HCT116 (cell line): ENCODE measurements at regions not wholly inside any gene's neighbourhood (a gene's known extent, or its start where the extent isn't known, plus 50 kb on each side); places are given as distances from the start of the nearest gene placed in this dataset.

ENCODE experiments used
- ATAC-seq: fragments of 200-7000 bp; cut with Tn5 transposase; 2 replicates; pipeline ENCODE4 v1.9.1; 2020; ENCODE audit warnings: mild to moderate bottlenecking, moderate library complexity
- BruUV-seq: library from RNA; stranded (reverse); fragments of 400-500 nt; replicated peaks from 2 replicates; lab custom pipeline; 2021; lab: Mats Ljungman, UMichigan
- CTCF ChIA-PET: fragments of 300-600 bp; sonication (Branson Sonifier 250); formaldehyde crosslinking; loops from one replicate; lab custom pipeline; 2021; ENCODE audit warnings: antibody characterized with exemption; lab: Charles Lee
- POLR2A ChIA-PET: fragments of 300-600, 350-600 bp; sonication (Branson Sonifier 250); formaldehyde crosslinking; loops from one replicate; lab custom pipeline; 2021; ENCODE audit warnings: antibody characterized with exemption; lab: Charles Lee
- RAD21 ChIA-PET, 2 experiments: fragments of 300-600 bp; sonication (Branson Sonifier 250); formaldehyde crosslinking; loops; one replicate each; lab custom pipeline; 2023; ENCODE audit warnings: low total read pairs in 2 of 2; ENCODE audit not compliant: uncharacterized antibody in 2 of 2, unreplicated experiment in 2 of 2, low non-redundant PET in 1 of 2; lab: Charles Lee
- DNase-seq: peaks from one replicate; pipeline ENCODE4 v3.0.0-alpha.2; 2010; ENCODE audit warnings: low read depth, low spot score
- H2AFZ ChIP-seq: fragments of 200-600 bp; shearing (Covaris generic), sonication (generic); 2 replicates; pipeline ENCODE4 v1.6.1; 2017; ENCODE audit warnings: low read depth, mixed run types, mixed read lengths, antibody characterized with exemption, low read length; ENCODE audit not compliant: poor library complexity, severe bottlenecking
- H3K27ac ChIP-seq: 2 replicates; pipeline ENCODE4 v1.5.1; 2012; ENCODE audit warnings: low read depth, low read length
- H3K27me3 ChIP-seq: fragments of 200-600 bp; sonication (generic); 2 replicates; pipeline ENCODE4 v1.6.1; 2016; ENCODE audit warnings: mixed run types, low read length, mixed read lengths; ENCODE audit not compliant: insufficient read depth
- H3K36me3 ChIP-seq, 2 experiments: fragments of 200-500 bp in 1 of 2; fragments of 200-600 bp in 1 of 2; sonication (Bioruptor generic) in 1 of 2; sonication (generic) in 1 of 2; 2 replicates each; pipeline versions ENCODE4 v1.5.1 to v1.6.1; 2014 to 2016; ENCODE audit warnings: low read length in 2 of 2, inconsistent platforms in 1 of 2, mixed read lengths in 1 of 2, mixed run types in 1 of 2; ENCODE audit not compliant: insufficient read depth in 2 of 2, control insufficient read depth in 1 of 2
- H3K4me1 ChIP-seq, 2 experiments: fragments of 200-600 bp in 1 of 2; sonication (generic) in 1 of 2; 2 replicates each; pipeline versions ENCODE4 v1.5.1 to v1.6.1; 2012 to 2017; ENCODE audit warnings: low read length in 2 of 2, inconsistent platforms in 1 of 2, mild to moderate bottlenecking in 1 of 2, mixed read lengths in 1 of 2, mixed run types in 1 of 2, moderate library complexity in 1 of 2; ENCODE audit not compliant: insufficient read depth in 2 of 2, control insufficient read depth in 1 of 2
- H3K4me2 ChIP-seq: fragments of 200-600 bp; sonication (generic); 2 replicates; pipeline ENCODE4 v1.6.1; 2017; ENCODE audit warnings: mixed run types, low read length, mixed read lengths
- H3K4me3 ChIP-seq, 2 experiments: fragments of 200-600 bp in 1 of 2; sonication (generic) in 1 of 2; replicated peaks in 1 of 2; 2 replicates each; pipeline ENCODE4 v1.5.1; 2011 to 2016; ENCODE audit warnings: low read length in 2 of 2, control low read depth in 1 of 2, low read depth in 1 of 2, mild to moderate bottlenecking in 1 of 2, mixed read lengths in 1 of 2, mixed run types in 1 of 2
- H3K79me2 ChIP-seq: fragments of 200-600 bp; sonication (generic); 2 replicates; pipeline ENCODE4 v1.6.1; 2017; ENCODE audit warnings: mild to moderate bottlenecking, mixed run types, low read length, moderate library complexity, mixed read lengths; ENCODE audit not compliant: insufficient read depth
- H3K9ac ChIP-seq: fragments of 200-600 bp; sonication (generic); 2 replicates; pipeline ENCODE4 v1.6.1; 2016; ENCODE audit warnings: low read length, mixed read lengths
- H3K9me2 ChIP-seq: fragments of 200-600 bp; sonication (generic), shearing (Covaris generic); 2 replicates; pipeline ENCODE4 v1.6.1; 2017; ENCODE audit warnings: mixed run types, mild to moderate bottlenecking, moderate library complexity; ENCODE audit not compliant: insufficient read depth
- H3K9me3 ChIP-seq, 2 experiments: fragments of 200-500 bp in 1 of 2; fragments of 200-600 bp in 1 of 2; sonication (Bioruptor generic) in 1 of 2; sonication (generic) in 1 of 2; 2 replicates each; pipeline ENCODE4 v1.6.1; 2014 to 2017; ENCODE audit warnings: low read length in 2 of 2, mixed read lengths in 2 of 2, inconsistent platforms in 1 of 2, low read depth in 1 of 2, mild to moderate bottlenecking in 1 of 2, mixed run types in 1 of 2, moderate library complexity in 1 of 2; ENCODE audit not compliant: control insufficient read depth in 1 of 2, insufficient read depth in 1 of 2
- H4K20me1 ChIP-seq: fragments of 200-600 bp; sonication (generic), shearing (Covaris generic); 2 replicates; pipeline ENCODE4 v1.6.1; 2017; ENCODE audit warnings: mixed run types, mild to moderate bottlenecking, moderate library complexity; ENCODE audit not compliant: insufficient read depth
- CBX3 ChIP-seq: IDR thresholded peaks from 2 replicates; pipeline ENCODE4 v1.6.1; 2012; ENCODE audit warnings: low read depth
- CEBPB ChIP-seq: IDR thresholded peaks from 2 replicates; pipeline ENCODE4 v1.6.1; 2012; ENCODE audit warnings: low read depth
- ELF1 ChIP-seq: IDR thresholded peaks from 2 replicates; pipeline ENCODE4 v1.6.1; 2012; ENCODE audit warnings: low read depth, borderline replicate concordance
- JUND ChIP-seq: IDR thresholded peaks from 2 replicates; pipeline ENCODE4 v1.6.1; 2012
- POLR2A ChIP-seq: IDR thresholded peaks from 2 replicates; pipeline ENCODE4 v1.7.0; 2011; ENCODE audit warnings: borderline replicate concordance; ENCODE audit not compliant: insufficient read depth, insufficient read length; ENCODE audit errors: extremely low read depth
- POLR2AphosphoS5 ChIP-seq: IDR thresholded peaks from 2 replicates; pipeline ENCODE4 v1.6.1; 2011; ENCODE audit warnings: mild to moderate bottlenecking, low read depth, low read length, moderate library complexity
- RAD21 ChIP-seq: IDR thresholded peaks from 2 replicates; pipeline ENCODE4 v1.6.1; 2012; ENCODE audit warnings: low read depth, mild to moderate bottlenecking
- SIN3A ChIP-seq: IDR thresholded peaks from 2 replicates; pipeline ENCODE4 v1.6.1; 2012; ENCODE audit warnings: low read depth
- SRF ChIP-seq: IDR thresholded peaks from 2 replicates; pipeline ENCODE4 v1.6.1; 2012; ENCODE audit warnings: low read depth
- YY1 ChIP-seq: IDR thresholded peaks from 2 replicates; pipeline ENCODE4 v1.6.1; 2011; ENCODE audit warnings: low read length, low read depth, moderate library complexity, mild to moderate bottlenecking; ENCODE audit not compliant: insufficient replicate concordance; ENCODE audit errors: extremely low read depth
- intact Hi-C: fragments of 100-400 bp; cut with micrococcal nuclease; formaldehyde crosslinking; loops from 2 replicates; pipeline ENCODE4 v1.10.0; 2022
- TF ChIP-seq, protein P1 (sequence below): IDR thresholded peaks from 2 replicates; pipeline ENCODE4 v1.6.1; 2012
- TF ChIP-seq, protein P2 (sequence below), 3 experiments: fragments of 200-600 bp in 1 of 3; sonication (generic) in 1 of 3; IDR thresholded peaks in 2 of 3; conservative IDR thresholded peaks in 1 of 3; 2 replicates each; pipeline ENCODE4 v1.5.1; 2012 to 2017; ENCODE audit warnings: low read depth in 2 of 3, low read length in 2 of 3, antibody characterized with exemption in 1 of 3, borderline replicate concordance in 1 of 3, control low read depth in 1 of 3, mild to moderate bottlenecking in 1 of 3, mixed read lengths in 1 of 3, mixed run types in 1 of 3, moderate library complexity in 1 of 3; ENCODE audit not compliant: insufficient read depth in 1 of 3
- TF ChIP-seq, protein P3 (sequence below): IDR thresholded peaks from 2 replicates; pipeline ENCODE4 v1.6.1; 2011; ENCODE audit warnings: mild to moderate bottlenecking, low read length, moderate library complexity; ENCODE audit not compliant: insufficient replicate concordance; ENCODE audit errors: extremely low read depth
- TF ChIP-seq, protein P4 (sequence below): IDR thresholded peaks from 2 replicates; pipeline ENCODE4 v1.6.1; 2012; ENCODE audit warnings: low read depth

DNA sequence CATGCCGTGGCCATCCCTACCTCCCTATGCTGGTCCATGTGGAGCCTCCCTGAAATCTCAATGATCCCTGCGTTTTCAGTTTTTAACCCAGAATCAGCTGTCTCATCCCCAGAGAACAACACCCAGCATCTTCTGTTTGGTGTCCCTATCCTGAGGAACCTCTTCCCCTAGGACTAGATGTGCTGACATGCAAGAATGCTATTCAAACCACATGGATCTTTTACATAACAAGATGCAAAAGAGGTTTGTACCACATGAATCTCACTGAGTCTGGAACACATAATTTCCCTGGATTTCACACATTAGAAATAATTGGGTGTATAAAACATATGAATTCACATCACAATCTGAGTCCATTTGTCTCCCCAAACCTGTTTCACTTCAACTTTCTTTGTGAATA is 174.6 kb upstream of the NECTIN3 start:
- no peak overlapping the region for H3K27ac ChIP-seq
- ATAC-seq = no peak
- no peak overlapping the region for H3K4me2 ChIP-seq
- TF ChIP-seq CEBPB (no peak), POLR2AphosphoS5 (no peak), ELF1 (no peak), RAD21 (no peak), SIN3A (no peak), JUND (no peak), SRF (no peak), POLR2A (no peak), CBX3 (no peak), YY1 (no peak)
- TF ChIP-seq, protein P1, sequence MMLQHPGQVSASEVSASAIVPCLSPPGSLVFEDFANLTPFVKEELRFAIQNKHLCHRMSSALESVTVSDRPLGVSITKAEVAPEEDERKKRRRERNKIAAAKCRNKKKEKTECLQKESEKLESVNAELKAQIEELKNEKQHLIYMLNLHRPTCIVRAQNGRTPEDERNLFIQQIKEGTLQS = no peak
- TF ChIP-seq, protein P2, sequence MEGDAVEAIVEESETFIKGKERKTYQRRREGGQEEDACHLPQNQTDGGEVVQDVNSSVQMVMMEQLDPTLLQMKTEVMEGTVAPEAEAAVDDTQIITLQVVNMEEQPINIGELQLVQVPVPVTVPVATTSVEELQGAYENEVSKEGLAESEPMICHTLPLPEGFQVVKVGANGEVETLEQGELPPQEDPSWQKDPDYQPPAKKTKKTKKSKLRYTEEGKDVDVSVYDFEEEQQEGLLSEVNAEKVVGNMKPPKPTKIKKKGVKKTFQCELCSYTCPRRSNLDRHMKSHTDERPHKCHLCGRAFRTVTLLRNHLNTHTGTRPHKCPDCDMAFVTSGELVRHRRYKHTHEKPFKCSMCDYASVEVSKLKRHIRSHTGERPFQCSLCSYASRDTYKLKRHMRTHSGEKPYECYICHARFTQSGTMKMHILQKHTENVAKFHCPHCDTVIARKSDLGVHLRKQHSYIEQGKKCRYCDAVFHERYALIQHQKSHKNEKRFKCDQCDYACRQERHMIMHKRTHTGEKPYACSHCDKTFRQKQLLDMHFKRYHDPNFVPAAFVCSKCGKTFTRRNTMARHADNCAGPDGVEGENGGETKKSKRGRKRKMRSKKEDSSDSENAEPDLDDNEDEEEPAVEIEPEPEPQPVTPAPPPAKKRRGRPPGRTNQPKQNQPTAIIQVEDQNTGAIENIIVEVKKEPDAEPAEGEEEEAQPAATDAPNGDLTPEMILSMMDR (IDR thresholded peaks at IDR 0.05 in 2 of 3, conservative IDR thresholded peaks at IDR 0.05 in 1 of 3; ENCODE audit: borderline replicate concordance in 1 of 3, insufficient read depth in 1 of 3, low read depth in 2 of 3, low read length in 2 of 3) = no peak
- TF ChIP-seq, protein P3, sequence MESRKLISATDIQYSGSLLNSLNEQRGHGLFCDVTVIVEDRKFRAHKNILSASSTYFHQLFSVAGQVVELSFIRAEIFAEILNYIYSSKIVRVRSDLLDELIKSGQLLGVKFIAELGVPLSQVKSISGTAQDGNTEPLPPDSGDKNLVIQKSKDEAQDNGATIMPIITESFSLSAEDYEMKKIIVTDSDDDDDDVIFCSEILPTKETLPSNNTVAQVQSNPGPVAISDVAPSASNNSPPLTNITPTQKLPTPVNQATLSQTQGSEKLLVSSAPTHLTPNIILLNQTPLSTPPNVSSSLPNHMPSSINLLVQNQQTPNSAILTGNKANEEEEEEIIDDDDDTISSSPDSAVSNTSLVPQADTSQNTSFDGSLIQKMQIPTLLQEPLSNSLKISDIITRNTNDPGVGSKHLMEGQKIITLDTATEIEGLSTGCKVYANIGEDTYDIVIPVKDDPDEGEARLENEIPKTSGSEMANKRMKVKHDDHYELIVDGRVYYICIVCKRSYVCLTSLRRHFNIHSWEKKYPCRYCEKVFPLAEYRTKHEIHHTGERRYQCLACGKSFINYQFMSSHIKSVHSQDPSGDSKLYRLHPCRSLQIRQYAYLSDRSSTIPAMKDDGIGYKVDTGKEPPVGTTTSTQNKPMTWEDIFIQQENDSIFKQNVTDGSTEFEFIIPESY = no peak
- TF ChIP-seq, protein P4, sequence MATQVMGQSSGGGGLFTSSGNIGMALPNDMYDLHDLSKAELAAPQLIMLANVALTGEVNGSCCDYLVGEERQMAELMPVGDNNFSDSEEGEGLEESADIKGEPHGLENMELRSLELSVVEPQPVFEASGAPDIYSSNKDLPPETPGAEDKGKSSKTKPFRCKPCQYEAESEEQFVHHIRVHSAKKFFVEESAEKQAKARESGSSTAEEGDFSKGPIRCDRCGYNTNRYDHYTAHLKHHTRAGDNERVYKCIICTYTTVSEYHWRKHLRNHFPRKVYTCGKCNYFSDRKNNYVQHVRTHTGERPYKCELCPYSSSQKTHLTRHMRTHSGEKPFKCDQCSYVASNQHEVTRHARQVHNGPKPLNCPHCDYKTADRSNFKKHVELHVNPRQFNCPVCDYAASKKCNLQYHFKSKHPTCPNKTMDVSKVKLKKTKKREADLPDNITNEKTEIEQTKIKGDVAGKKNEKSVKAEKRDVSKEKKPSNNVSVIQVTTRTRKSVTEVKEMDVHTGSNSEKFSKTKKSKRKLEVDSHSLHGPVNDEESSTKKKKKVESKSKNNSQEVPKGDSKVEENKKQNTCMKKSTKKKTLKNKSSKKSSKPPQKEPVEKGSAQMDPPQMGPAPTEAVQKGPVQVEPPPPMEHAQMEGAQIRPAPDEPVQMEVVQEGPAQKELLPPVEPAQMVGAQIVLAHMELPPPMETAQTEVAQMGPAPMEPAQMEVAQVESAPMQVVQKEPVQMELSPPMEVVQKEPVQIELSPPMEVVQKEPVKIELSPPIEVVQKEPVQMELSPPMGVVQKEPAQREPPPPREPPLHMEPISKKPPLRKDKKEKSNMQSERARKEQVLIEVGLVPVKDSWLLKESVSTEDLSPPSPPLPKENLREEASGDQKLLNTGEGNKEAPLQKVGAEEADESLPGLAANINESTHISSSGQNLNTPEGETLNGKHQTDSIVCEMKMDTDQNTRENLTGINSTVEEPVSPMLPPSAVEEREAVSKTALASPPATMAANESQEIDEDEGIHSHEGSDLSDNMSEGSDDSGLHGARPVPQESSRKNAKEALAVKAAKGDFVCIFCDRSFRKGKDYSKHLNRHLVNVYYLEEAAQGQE = no peak
- TF ChIP-seq, all 23 proteins: peak for 0
- Histone ChIP-seq H3K4me3 (no peak overlapping the region), H3K36me3 (no peaks in the 10 kb centered on the region), H3K27me3 (no peaks in the 10 kb centered on the region), H4K20me1 (no peaks in the 10 kb centered on the region), H3K79me2 (no peaks in the 10 kb centered on the region), H3K9me3 (no peaks in the 10 kb centered on the region), H3K9ac (no peak overlapping the region), H3K9me2 (no peaks in the 10 kb centered on the region), H2AFZ (no peak overlapping the region), H3K4me1 (no peaks in the 10 kb centered on the region)
- POLR2A ChIA-PET = no interaction called here
- intact Hi-C loops = no loop called here
- BruUV-seq = no TSS peak
- CTCF ChIA-PET = no interaction called here
- RAD21 ChIA-PET = no interaction called here
- DNase-seq = no peak
